H9 (cell line): ENCODE measurements at regions not wholly inside any gene's neighbourhood (a gene's known extent, or its start where the extent isn't known, plus 50 kb on each side); places are given as distances from the start of the nearest gene placed in this dataset.

Experiments
- DNase-seq: peaks from one replicate; pipeline ENCODE4 v3.0.0-alpha.2; 2017
- H2AFZ ChIP-seq: one replicate; pipeline ENCODE4 v1.6.1; 2013; ENCODE audit warnings: mild to moderate bottlenecking, low read length, control low read depth, moderate library complexity
- H2AK5ac ChIP-seq: 2 replicates; pipeline ENCODE4 v1.6.1; 2013; ENCODE audit warnings: low read length, control low read depth, mixed read lengths; ENCODE audit not compliant: insufficient read length
- H2BK120ac ChIP-seq: one replicate; pipeline ENCODE4 v1.6.1; 2013; ENCODE audit warnings: low read depth, mild to moderate bottlenecking, low read length, control low read depth, inconsistent platforms; ENCODE audit not compliant: poor library complexity, severe bottlenecking
- H2BK12ac ChIP-seq: 2 replicates; pipeline ENCODE4 v1.6.1; 2013; ENCODE audit warnings: low read length, control low read depth, mixed read lengths, low read depth; ENCODE audit not compliant: insufficient read length
- H2BK15ac ChIP-seq: 2 replicates; pipeline ENCODE4 v1.6.1; 2013; ENCODE audit warnings: low read depth, low read length, control low read depth
- H2BK20ac ChIP-seq: one replicate; pipeline ENCODE4 v1.6.1; 2013; ENCODE audit warnings: low read depth, mild to moderate bottlenecking, low read length, control low read depth, inconsistent platforms; ENCODE audit not compliant: poor library complexity, severe bottlenecking
- H2BK5ac ChIP-seq: 2 replicates; pipeline ENCODE4 v1.6.1; 2013; ENCODE audit warnings: low read length, control low read depth, mixed read lengths; ENCODE audit not compliant: insufficient read length
- H3K14ac ChIP-seq: 2 replicates; pipeline ENCODE4 v1.6.1; 2013; ENCODE audit warnings: low read length, control low read depth; ENCODE audit not compliant: insufficient read depth
- H3K18ac ChIP-seq: 2 replicates; pipeline ENCODE4 v1.6.1; 2013; ENCODE audit warnings: low read depth, mild to moderate bottlenecking, mixed read lengths, low read length, control low read depth; ENCODE audit not compliant: insufficient read length
- H3K23ac ChIP-seq: 2 replicates; pipeline ENCODE4 v1.6.1; 2013; ENCODE audit warnings: low read length, control low read depth, mixed read lengths, low read depth; ENCODE audit not compliant: insufficient read length
- H3K23me2 ChIP-seq: 2 replicates; pipeline ENCODE4 v1.6.1; 2013; ENCODE audit warnings: low read depth, mild to moderate bottlenecking, mixed read lengths, low read length, control low read depth; ENCODE audit not compliant: insufficient read length, poor library complexity, severe bottlenecking
- H3K27ac ChIP-seq: 2 replicates; pipeline ENCODE4 v1.5.1; 2013; ENCODE audit warnings: low read length, control low read depth, mixed read lengths, low read depth; ENCODE audit not compliant: insufficient read length
- H3K27me3 ChIP-seq: 2 replicates; pipeline ENCODE4 v1.6.1; 2013; ENCODE audit warnings: low read length, control low read depth, inconsistent platforms; ENCODE audit not compliant: insufficient read depth
- H3K4ac ChIP-seq: 2 replicates; pipeline ENCODE4 v1.6.1; 2013; ENCODE audit warnings: low read depth, mild to moderate bottlenecking, control low read depth, inconsistent platforms, low read length, moderate library complexity
- H3K4me1 ChIP-seq: 2 replicates; pipeline ENCODE4 v1.6.1; 2013; ENCODE audit warnings: low read length, control low read depth, inconsistent platforms; ENCODE audit not compliant: insufficient read depth
- H3K4me2 ChIP-seq: 2 replicates; pipeline ENCODE4 v1.6.1; 2013; ENCODE audit warnings: low read length, control low read depth, mixed read lengths; ENCODE audit not compliant: insufficient read length, insufficient read depth
- H3K56ac ChIP-seq: 2 replicates; pipeline ENCODE4 v1.6.1; 2013; ENCODE audit warnings: low read depth, mild to moderate bottlenecking, mixed read lengths, low read length, control low read depth; ENCODE audit not compliant: insufficient read length
- H3K79me1 ChIP-seq: 2 replicates; pipeline ENCODE4 v1.6.1; 2013; ENCODE audit warnings: low read depth, mild to moderate bottlenecking, moderate library complexity, low read length, control low read depth, inconsistent platforms; ENCODE audit not compliant: insufficient read depth, poor library complexity, severe bottlenecking
- H3K79me2 ChIP-seq: 2 replicates; pipeline ENCODE4 v1.6.1; 2013; ENCODE audit warnings: low read length, control low read depth, inconsistent platforms; ENCODE audit not compliant: insufficient read depth
- H3K9ac ChIP-seq: 2 replicates; pipeline ENCODE4 v1.6.1; 2013; ENCODE audit warnings: low read length, control low read depth, mixed read lengths; ENCODE audit not compliant: insufficient read length; ENCODE audit errors: extremely low read depth
- H3K9me3 ChIP-seq: one replicate; pipeline ENCODE4 v1.6.1; 2013; ENCODE audit warnings: low read depth, low read length, inconsistent platforms; ENCODE audit not compliant: control insufficient read depth
- H3T11ph ChIP-seq: one replicate; pipeline ENCODE4 v1.6.1; 2013; ENCODE audit warnings: mild to moderate bottlenecking, low read length, control low read depth, inconsistent platforms
- H4K20me1 ChIP-seq: one replicate; pipeline ENCODE4 v1.6.1; 2013; ENCODE audit not compliant: control insufficient read depth, insufficient read length, insufficient read depth
- H4K5ac ChIP-seq: 2 replicates; pipeline ENCODE4 v1.6.1; 2013; ENCODE audit warnings: low read depth, mild to moderate bottlenecking, mixed read lengths, low read length, control low read depth; ENCODE audit not compliant: insufficient read length
- H4K8ac ChIP-seq: replicated peaks from 2 replicates; pipeline ENCODE4 v1.6.1; 2013; ENCODE audit warnings: low read length, control low read depth, mixed read lengths, low read depth; ENCODE audit not compliant: insufficient read length
- H4K91ac ChIP-seq: 2 replicates; pipeline ENCODE4 v1.6.1; 2013; ENCODE audit warnings: low read depth, mild to moderate bottlenecking, moderate library complexity, mixed read lengths, low read length, control low read depth; ENCODE audit not compliant: insufficient read length
- H3K27ac Mint-ChIP-seq, 3 experiments: 2 replicates in 2 of 3; 3 replicates in 1 of 3; pipeline ENCODE4 v1.8.0; 2020 to 2021; ENCODE audit warnings: mixed read lengths in 3 of 3, mild to moderate bottlenecking in 1 of 3, moderate library complexity in 1 of 3
- H3K27me3 Mint-ChIP-seq: 2 replicates; pipeline ENCODE4 v1.8.0; 2021; ENCODE audit warnings: low read depth, mild to moderate bottlenecking, moderate library complexity, mixed read lengths
- H3K36me3 Mint-ChIP-seq, 3 experiments: 2 replicates in 2 of 3; 3 replicates in 1 of 3; pipeline ENCODE4 v1.8.0; 2020 to 2021; ENCODE audit warnings: low read depth in 3 of 3, mixed read lengths in 3 of 3; ENCODE audit not compliant: insufficient read depth in 1 of 3
- H3K4me1 Mint-ChIP-seq, 2 experiments: 2 replicates each; pipeline ENCODE4 v1.8.0; 2020; ENCODE audit warnings: mixed read lengths in 2 of 2
- H3K4me3 Mint-ChIP-seq, 2 experiments: 2 replicates in 1 of 2; 3 replicates in 1 of 2; pipeline ENCODE4 v1.8.0; 2020 to 2021; ENCODE audit warnings: mild to moderate bottlenecking in 2 of 2, mixed read lengths in 2 of 2, moderate library complexity in 1 of 2
- H3K9me3 Mint-ChIP-seq, 2 experiments: 2 replicates in 1 of 2; 3 replicates in 1 of 2; pipeline ENCODE4 v1.8.0; 2020; ENCODE audit warnings: mild to moderate bottlenecking in 2 of 2, mixed read lengths in 2 of 2, moderate library complexity in 1 of 2
- WGBS: extraction: QIAGEN DNeasy Blood & Tissue Kit; methylation state at CpG from one replicate; pipeline ENCODE4 v1.1.7; 2013; ENCODE audit warnings: missing lambda C conversion rate, low lambda C conversion rate, mixed read lengths; ENCODE audit not compliant: insufficient read length; ENCODE audit errors: extremely low coverage; 5-methylcytosine and 5-hydroxymethylcytosine counted together
- TF ChIP-seq, protein P1 (sequence below): fragments of 200-600 bp; sonication (generic); conservative IDR thresholded peaks from 3 replicates; pipeline ENCODE4 v1.8.0; 2021; ENCODE audit warnings: antibody characterized with exemption, mild to moderate bottlenecking

DNA sequence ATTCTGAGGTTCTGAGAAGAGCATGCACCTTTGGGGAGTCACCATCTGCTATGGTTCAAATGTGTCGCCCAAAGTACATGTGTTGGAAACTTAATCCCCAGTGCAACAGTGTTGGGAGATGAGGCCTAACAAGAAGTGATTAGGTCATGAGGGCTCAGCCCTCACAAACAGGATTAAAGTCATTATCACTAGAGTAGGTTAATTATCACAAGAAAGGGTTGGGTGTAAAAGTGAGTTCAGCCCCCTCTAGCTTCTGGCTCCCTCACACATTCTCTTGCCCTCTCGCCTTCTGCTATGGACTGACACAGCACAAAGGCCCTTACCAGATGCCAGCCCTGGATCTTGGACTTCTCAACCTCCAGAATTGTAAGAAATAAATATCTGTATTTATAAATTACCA, 100.3 kb upstream of the C10orf90 start:
- Histone ChIP-seq H2AFZ (no peak overlapping the region), H2BK20ac (no peak overlapping the region), H3K27me3 (no peaks in the 10 kb centered on the region), H3K9ac (no peak overlapping the region), H4K91ac (no peak overlapping the region), H2BK12ac (no peak overlapping the region), H3K79me2 (no peaks in the 10 kb centered on the region), H3K14ac (no peak overlapping the region), H3K18ac (no peak overlapping the region), H2BK5ac (no peak overlapping the region), H4K20me1 (no peaks in the 10 kb centered on the region), H4K5ac (no peak overlapping the region), H3K4me1 (no peaks in the 10 kb centered on the region), H3K56ac (no peak overlapping the region), H3K9me3 (no peaks in the 10 kb centered on the region), H3K79me1 (no peaks in the 10 kb centered on the region), H3K23ac (no peak overlapping the region), H3K4me2 (no peak overlapping the region), H2BK120ac (no peak overlapping the region), H3K27ac (no peak overlapping the region), H3K23me2 (no peaks in the 10 kb centered on the region), H2AK5ac (no peak overlapping the region), H4K8ac (no peak overlapping the region), H3T11ph (no peak overlapping the region), H2BK15ac (no peak overlapping the region), H3K4ac (no peak overlapping the region)
- H3K9me3 Mint-ChIP-seq: peaks cover 5 to 10% of the 10 kb centered on the region in 2 experiments; a peak in 4 of 5 replicates
- DNase-seq: no peak
- peaks cover 0 to 15% (median 0%) of the 10 kb centered on the region in 3 experiments; a peak in 4 of 7 replicates for H3K36me3 Mint-ChIP-seq
- peaks cover 4% of the 10 kb centered on the region for H3K27me3 Mint-ChIP-seq
- no CpG with 5 or more reads among the region's 2 CpGs for WGBS
- no peak overlapping the region for H3K4me3 Mint-ChIP-seq
- H3K27ac Mint-ChIP-seq: no peak overlapping the region
- H3K4me1 Mint-ChIP-seq: peaks cover 3 to 14% of the 10 kb centered on the region in 2 experiments; a peak in 2 of 4 replicates
- TF ChIP-seq, protein P1, sequence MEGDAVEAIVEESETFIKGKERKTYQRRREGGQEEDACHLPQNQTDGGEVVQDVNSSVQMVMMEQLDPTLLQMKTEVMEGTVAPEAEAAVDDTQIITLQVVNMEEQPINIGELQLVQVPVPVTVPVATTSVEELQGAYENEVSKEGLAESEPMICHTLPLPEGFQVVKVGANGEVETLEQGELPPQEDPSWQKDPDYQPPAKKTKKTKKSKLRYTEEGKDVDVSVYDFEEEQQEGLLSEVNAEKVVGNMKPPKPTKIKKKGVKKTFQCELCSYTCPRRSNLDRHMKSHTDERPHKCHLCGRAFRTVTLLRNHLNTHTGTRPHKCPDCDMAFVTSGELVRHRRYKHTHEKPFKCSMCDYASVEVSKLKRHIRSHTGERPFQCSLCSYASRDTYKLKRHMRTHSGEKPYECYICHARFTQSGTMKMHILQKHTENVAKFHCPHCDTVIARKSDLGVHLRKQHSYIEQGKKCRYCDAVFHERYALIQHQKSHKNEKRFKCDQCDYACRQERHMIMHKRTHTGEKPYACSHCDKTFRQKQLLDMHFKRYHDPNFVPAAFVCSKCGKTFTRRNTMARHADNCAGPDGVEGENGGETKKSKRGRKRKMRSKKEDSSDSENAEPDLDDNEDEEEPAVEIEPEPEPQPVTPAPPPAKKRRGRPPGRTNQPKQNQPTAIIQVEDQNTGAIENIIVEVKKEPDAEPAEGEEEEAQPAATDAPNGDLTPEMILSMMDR: no peak
